22Rv1 (cell line): ENCODE measurements at regions not wholly inside any gene's neighbourhood (a gene's known extent, or its start where the extent isn't known, plus 50 kb on each side); places are given as distances from the start of the nearest gene placed in this dataset.

ENCODE experiments used
- H3K27ac ChIP-seq: fragments of 450-650 bp; 2 replicates; pipeline ENCODE4 v1.5.1; 2017
- CTCF ChIP-seq: fragments of 450-650 bp; IDR thresholded peaks from 2 replicates; pipeline ENCODE4 v1.5.1; 2017; ENCODE audit warnings: mild to moderate bottlenecking
- ZFX ChIP-seq: fragments of 450-650 bp; IDR thresholded peaks from 2 replicates; pipeline ENCODE4 v1.6.1; 2017; ENCODE audit warnings: antibody characterized with exemption, borderline replicate concordance

- TF ChIP-seq CTCF (no peak), ZFX (no peak)
- no peak overlapping the region for H3K27ac ChIP-seq
Measured at GRCh38 chr5:158170534-158170933, 311.6 kb upstream of the CLINT1 start.

- TF ChIP-seq ZFX (no peak), CTCF (no peak)
- H3K27ac ChIP-seq = no peak overlapping the region
Measured at GRCh38 chr5:158170060-158170459, 311.1 kb upstream of the CLINT1 start.

GRCh38 chr5:158166424-158166823 is 307.5 kb upstream of the CLINT1 start:
- TF ChIP-seq CTCF = no peak
- TF ChIP-seq ZFX = no peak
- H3K27ac ChIP-seq = no peak overlapping the region

GRCh38 chr5:158165647-158166046 is 306.7 kb upstream of the CLINT1 start:
- H3K27ac ChIP-seq = no peak overlapping the region
- no peak for TF ChIP-seq ZFX
- TF ChIP-seq CTCF = peak; percentile 16; the same call in 1 of the 2 replicates

- no peak overlapping the region for H3K27ac ChIP-seq
- TF ChIP-seq CTCF = no peak
- no peak for TF ChIP-seq ZFX
Measured at GRCh38 chr5:158164296-158165047, 305.5 kb upstream of the CLINT1 start.

GRCh38 chr5:158163451-158164295 is 304.7 kb upstream of the CLINT1 start:
- TF ChIP-seq CTCF (no peak), ZFX (no peak)
- no peak overlapping the region for H3K27ac ChIP-seq

- no peak overlapping the region for H3K27ac ChIP-seq
- TF ChIP-seq ZFX (no peak), CTCF (no peak)
Measured at GRCh38 chr5:158162479-158163034, 303.6 kb upstream of the CLINT1 start.
